Muscle layer of duodenum (tissue), 2 donors: ENCODE measurements at regions not wholly inside any gene's neighbourhood (a gene's known extent, or its start where the extent isn't known, plus 50 kb on each side); places are given as distances from the start of the nearest gene placed in this dataset.

Experiments
- H3K27ac ChIP-seq: one replicate; pipeline ENCODE4 v1.7.0; 2013; ENCODE audit warnings: mild to moderate bottlenecking, low read length
- H3K27me3 ChIP-seq: one replicate; pipeline ENCODE4 v1.7.0; 2013; ENCODE audit warnings: low read depth, mild to moderate bottlenecking, control low read depth, low read length
- H3K36me3 ChIP-seq, 2 donors: one replicate each; pipeline ENCODE4 v1.7.0; 2013; ENCODE audit warnings: low read length in 2 of 2, control low read depth in 1 of 2, mild to moderate bottlenecking in 1 of 2; ENCODE audit not compliant: insufficient read depth in 2 of 2, control insufficient read depth in 1 of 2
- H3K4me1 ChIP-seq, 2 donors: one replicate each; pipeline ENCODE4 v1.7.0; 2013; ENCODE audit warnings: low read length in 2 of 2, mild to moderate bottlenecking in 2 of 2, control low read depth in 1 of 2, moderate library complexity in 1 of 2; ENCODE audit not compliant: insufficient read depth in 2 of 2, control insufficient read depth in 1 of 2
- H3K4me3 ChIP-seq, 2 donors: one replicate each; pipeline ENCODE4 v1.7.0; 2013; ENCODE audit warnings: low read length in 2 of 2, low read depth in 1 of 2, mild to moderate bottlenecking in 1 of 2
- H3K9me3 ChIP-seq, 2 donors: one replicate each; pipeline ENCODE4 v1.7.0; 2013; ENCODE audit warnings: low read length in 2 of 2, control low read depth in 1 of 2, mild to moderate bottlenecking in 1 of 2; ENCODE audit not compliant: control insufficient read depth in 1 of 2
- donor health status: healthy.

GRCh38 chr13:29906432-29907011 is 56.1 kb upstream of the UBL3 start:
- no peaks in the 10 kb centered on the region for H3K9me3 ChIP-seq
- peaks cover 0 to 6% of the 10 kb centered on the region in 2 donors for H3K4me1 ChIP-seq
- no peak overlapping the region for H3K4me3 ChIP-seq
- H3K27me3 ChIP-seq: no peaks in the 10 kb centered on the region
- H3K27ac ChIP-seq: no peak overlapping the region
- no peaks in the 10 kb centered on the region for H3K36me3 ChIP-seq

GRCh38 chr13:29905845-29906244 is 55.4 kb upstream of the UBL3 start:
- Histone ChIP-seq H3K27me3 (no peaks in the 10 kb centered on the region), H3K36me3 (no peaks in the 10 kb centered on the region), H3K4me3 (no peak overlapping the region), H3K4me1 (peaks cover 0 to 6% of the 10 kb centered on the region in 2 donors), H3K9me3 (no peaks in the 10 kb centered on the region), H3K27ac (no peak overlapping the region)

GRCh38 chr13:29903996-29904395 is 53.6 kb upstream of the UBL3 start:
- Histone ChIP-seq H3K27me3 (no peaks in the 10 kb centered on the region), H3K36me3 (no peaks in the 10 kb centered on the region), H3K4me1 (peaks cover 0 to 6% of the 10 kb centered on the region in 2 donors), H3K4me3 (no peak overlapping the region), H3K9me3 (no peaks in the 10 kb centered on the region), H3K27ac (no peak overlapping the region)

- Histone ChIP-seq H3K9me3 (no peaks in the 10 kb centered on the region), H3K4me3 (no peak overlapping the region), H3K27me3 (no peaks in the 10 kb centered on the region), H3K27ac (no peak overlapping the region), H3K36me3 (no peaks in the 10 kb centered on the region), H3K4me1 (peaks cover 0 to 6% of the 10 kb centered on the region in 2 donors)
These were observed 53.1 kb upstream of the UBL3 start for GRCh38 chr13:29903543-29903942.

- no peak overlapping the region for H3K27ac ChIP-seq
- peaks cover 0 to 6% of the 10 kb centered on the region in 2 donors for H3K4me1 ChIP-seq
- no peak overlapping the region for H3K4me3 ChIP-seq
These were observed 52.4 kb upstream of the UBL3 start for GRCh38 chr13:29902632-29903305.

GRCh38 chr13:29901710-29902631 is 51.6 kb upstream of the UBL3 start:
- no peaks in the 10 kb centered on the region for H3K9me3 ChIP-seq
- H3K36me3 ChIP-seq: no peaks in the 10 kb centered on the region
- H3K27ac ChIP-seq: no peak overlapping the region
- no peaks in the 10 kb centered on the region for H3K27me3 ChIP-seq
- H3K4me1 ChIP-seq: peaks cover 0 to 6% of the 10 kb centered on the region in 2 donors
- no peak overlapping the region for H3K4me3 ChIP-seq

More at GRCh38 chr13:29902632-29903305, 52.4 kb upstream of the UBL3 start:
- H3K36me3 ChIP-seq: no peaks in the 10 kb centered on the region
- H3K27me3 ChIP-seq: no peaks in the 10 kb centered on the region
- H3K9me3 ChIP-seq: no peaks in the 10 kb centered on the region
